SK-N-SH treated with all-trans-retinoic acid at 6 μM for 48 hours (cell line): ENCODE measurements at regions not wholly inside any gene's neighbourhood (a gene's known extent, or its start where the extent isn't known, plus 50 kb on each side); places are given as distances from the start of the nearest gene placed in this dataset.

Experiments
- ARNTL ChIP-seq: fragments of 450-650 bp; formaldehyde crosslinking; IDR thresholded peaks from 2 replicates; pipeline ENCODE4 v1.5.0; 2020; ENCODE audit warnings: low read depth, mild to moderate bottlenecking, moderate library complexity, borderline replicate concordance
- ZNF8 ChIP-seq: fragments of 450-650 bp; formaldehyde crosslinking; IDR thresholded peaks from 2 replicates; pipeline ENCODE4 v1.5.0; 2020; ENCODE audit warnings: mild to moderate bottlenecking, moderate library complexity
- TF ChIP-seq, protein P1 (sequence below): fragments of 250-450 bp; sonication (Bioruptor Pico); IDR thresholded peaks from 2 replicates; pipeline ENCODE4 v1.8.0; 2020; ENCODE audit warnings: mild to moderate bottlenecking, moderate library complexity, borderline replicate concordance

DNA sequence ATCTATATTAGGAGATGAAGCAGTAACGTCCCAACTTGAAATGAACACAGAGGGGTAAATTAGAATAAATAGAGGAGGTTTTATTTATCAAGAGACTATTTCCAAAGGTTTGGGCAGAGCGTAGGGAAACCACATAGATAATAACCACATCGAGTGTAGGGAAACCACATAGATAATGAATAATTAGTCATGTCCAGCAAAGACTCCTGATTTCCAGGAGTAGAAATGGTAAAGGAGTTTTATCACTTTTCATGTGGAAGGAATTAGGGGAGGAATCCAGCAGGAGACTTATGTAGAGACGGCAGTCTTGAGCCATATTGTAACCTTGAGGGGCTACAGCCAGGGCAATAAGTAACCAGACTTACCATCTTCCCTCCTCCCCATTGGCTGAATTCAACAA is 136.3 kb upstream of the CSNK1A1L start:
- TF ChIP-seq, protein P1, sequence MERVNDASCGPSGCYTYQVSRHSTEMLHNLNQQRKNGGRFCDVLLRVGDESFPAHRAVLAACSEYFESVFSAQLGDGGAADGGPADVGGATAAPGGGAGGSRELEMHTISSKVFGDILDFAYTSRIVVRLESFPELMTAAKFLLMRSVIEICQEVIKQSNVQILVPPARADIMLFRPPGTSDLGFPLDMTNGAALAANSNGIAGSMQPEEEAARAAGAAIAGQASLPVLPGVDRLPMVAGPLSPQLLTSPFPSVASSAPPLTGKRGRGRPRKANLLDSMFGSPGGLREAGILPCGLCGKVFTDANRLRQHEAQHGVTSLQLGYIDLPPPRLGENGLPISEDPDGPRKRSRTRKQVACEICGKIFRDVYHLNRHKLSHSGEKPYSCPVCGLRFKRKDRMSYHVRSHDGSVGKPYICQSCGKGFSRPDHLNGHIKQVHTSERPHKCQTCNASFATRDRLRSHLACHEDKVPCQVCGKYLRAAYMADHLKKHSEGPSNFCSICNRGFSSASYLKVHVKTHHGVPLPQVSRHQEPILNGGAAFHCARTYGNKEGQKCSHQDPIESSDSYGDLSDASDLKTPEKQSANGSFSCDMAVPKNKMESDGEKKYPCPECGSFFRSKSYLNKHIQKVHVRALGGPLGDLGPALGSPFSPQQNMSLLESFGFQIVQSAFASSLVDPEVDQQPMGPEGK, result no peak
- TF ChIP-seq ZNF8 (CRISPR knock-in tag) (no peak), ARNTL (CRISPR knock-in tag) (no peak)
